GM11168 (cell line): ENCODE measurements at regions not wholly inside any gene's neighbourhood (a gene's known extent, or its start where the extent isn't known, plus 50 kb on each side); places are given as distances from the start of the nearest gene placed in this dataset.
"Not testable (repeated sequence)": the region's sequence is repeated elsewhere in the genome, so short reads cannot be mapped to it uniquely, and the experiment has no call there.

Source experiments
- in situ Hi-C: fragments of 300-500 bp; cut with MboI; formaldehyde crosslinking; loops from one replicate; pipeline ENCODE4 v1.12.0; 2022; ENCODE audit warnings: low sequenced_read_pairs; ENCODE audit not compliant: unreplicated experiment

- in situ Hi-C loops, result loop anchor here (25.0 kb wide), 1 partner anchor 265 kb away; the partner anchor contains the start of gene MYCN
Observed at GRCh38 chr2:16202266-16203020, 262.1 kb downstream of the MYCN start.

GRCh38 chr2:16201848-16202247 is 261.5 kb downstream of the MYCN start:
- in situ Hi-C loops, result loop anchor here (25.0 kb wide), 1 partner anchor 265 kb away; the partner anchor contains the start of gene MYCN

GRCh38 chr2:16200554-16201193 is 260.3 kb downstream of the MYCN start:
- in situ Hi-C loops, result loop anchor here (25.0 kb wide), 1 partner anchor 263 kb away; the partner anchor contains the start of gene MYCN

- in situ Hi-C loops, result loop anchor here (25.0 kb wide), 1 partner anchor 263 kb away; the partner anchor contains the start of gene MYCN
Observed at GRCh38 chr2:16199882-16200553, 259.7 kb downstream of the MYCN start.

GRCh38 chr2:16199241-16199640 is 258.9 kb downstream of the MYCN start:
- in situ Hi-C loops, result not testable (repeated sequence)

- in situ Hi-C loops, result no loop called here
Observed at GRCh38 chr2:16198166-16198912, 258.0 kb downstream of the MYCN start.

- in situ Hi-C loops, result no loop called here
Observed at GRCh38 chr2:16197504-16198147, 257.3 kb downstream of the MYCN start.

- in situ Hi-C loops, result no loop called here
Observed at GRCh38 chr2:16196687-16197503, 256.5 kb downstream of the MYCN start.

- in situ Hi-C loops, result no loop called here
Observed at GRCh38 chr2:16195681-16196070, 255.3 kb downstream of the MYCN start.

GRCh38 chr2:16194931-16195680 is 254.8 kb downstream of the MYCN start:
- in situ Hi-C loops, result no loop called here

- in situ Hi-C loops, result no loop called here
Observed at GRCh38 chr2:16194530-16194929, 254.2 kb downstream of the MYCN start.

- in situ Hi-C loops, result no loop called here
Observed at GRCh38 chr2:16194096-16194390, 253.7 kb downstream of the MYCN start.

- in situ Hi-C loops, result no loop called here
Observed at GRCh38 chr2:16192416-16193216, 252.3 kb downstream of the MYCN start.

GRCh38 chr2:16191431-16192200 is 251.3 kb downstream of the MYCN start:
- in situ Hi-C loops, result no loop called here

GRCh38 chr2:16190446-16191270 is 250.3 kb downstream of the MYCN start:
- in situ Hi-C loops, result no loop called here

GRCh38 chr2:16189836-16190160 is 249.4 kb downstream of the MYCN start:
- in situ Hi-C loops, result no loop called here
